GM04503 (cell line): ENCODE measurements at regions not wholly inside any gene's neighbourhood (a gene's known extent, or its start where the extent isn't known, plus 50 kb on each side); places are given as distances from the start of the nearest gene placed in this dataset.
A peak's percentile ranks its signal among the peaks of the same experiment; 100 is the strongest.

Source experiments
- DNase-seq: peaks from one replicate; pipeline ENCODE4 v3.0.0-alpha.2; 2012; ENCODE audit warnings: low read depth

DNA sequence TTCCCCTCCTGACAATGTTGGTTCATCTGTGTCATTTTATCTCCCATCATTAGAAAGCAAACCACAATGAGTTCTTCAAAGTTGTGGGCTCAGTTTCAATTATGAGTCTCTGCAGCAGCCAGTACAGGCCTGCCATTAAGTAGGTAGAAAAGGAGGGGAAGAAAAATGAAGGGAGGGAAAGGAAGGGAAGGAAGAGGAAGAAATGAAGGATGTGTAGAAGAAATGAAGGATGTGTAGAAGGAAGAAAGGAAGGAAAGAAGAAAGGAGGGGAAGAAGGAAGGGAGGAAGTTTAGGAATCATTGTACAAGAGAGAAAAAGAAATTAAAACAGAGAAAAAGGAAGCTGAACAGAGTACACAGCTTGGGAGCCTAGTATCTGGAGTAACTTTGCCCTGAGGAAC lies 498.3 kb upstream of the DAB1 start:
- DNase-seq, result no peak

DNA sequence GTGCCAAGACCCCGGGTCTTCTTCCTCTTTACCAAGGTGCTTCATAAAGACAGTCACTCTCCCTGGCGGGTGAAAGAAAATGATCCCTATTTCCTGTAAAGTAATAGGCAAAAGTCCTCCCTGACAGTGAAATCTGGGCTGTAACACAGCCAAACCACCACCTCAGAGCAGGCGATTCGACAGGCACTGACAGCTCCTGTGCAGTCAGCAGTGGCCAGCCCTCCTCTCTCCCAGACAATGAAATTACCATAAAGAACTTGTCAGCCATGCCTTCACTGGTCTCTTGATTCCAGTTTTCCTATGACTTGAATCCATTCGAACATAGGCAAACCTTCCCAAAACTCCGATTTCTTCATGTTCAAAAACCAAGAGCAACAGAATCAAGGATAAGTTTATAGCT lies 492.2 kb upstream of the DAB1 start:
- DNase-seq, result no peak

DNA sequence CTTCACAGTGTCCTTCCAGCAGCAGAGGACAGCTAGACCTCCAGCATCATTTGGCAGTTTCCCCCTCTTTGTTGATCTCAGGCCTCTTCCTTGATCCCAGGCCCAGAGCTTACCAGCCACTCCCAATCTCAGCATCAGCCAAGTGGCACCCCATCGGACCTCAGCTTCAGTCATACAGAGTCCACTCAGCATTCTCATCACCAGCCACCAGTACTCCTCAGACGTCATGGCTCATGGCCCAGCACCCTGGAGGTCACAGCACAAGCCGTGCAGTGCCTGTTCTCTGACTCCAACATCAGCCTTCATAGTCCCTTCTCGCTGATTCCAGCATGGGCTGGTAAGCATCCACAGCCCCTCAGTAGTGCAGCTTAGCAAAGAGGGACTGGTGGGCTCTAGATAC lies 487.6 kb upstream of the DAB1 start:
- no peak for DNase-seq

DNA sequence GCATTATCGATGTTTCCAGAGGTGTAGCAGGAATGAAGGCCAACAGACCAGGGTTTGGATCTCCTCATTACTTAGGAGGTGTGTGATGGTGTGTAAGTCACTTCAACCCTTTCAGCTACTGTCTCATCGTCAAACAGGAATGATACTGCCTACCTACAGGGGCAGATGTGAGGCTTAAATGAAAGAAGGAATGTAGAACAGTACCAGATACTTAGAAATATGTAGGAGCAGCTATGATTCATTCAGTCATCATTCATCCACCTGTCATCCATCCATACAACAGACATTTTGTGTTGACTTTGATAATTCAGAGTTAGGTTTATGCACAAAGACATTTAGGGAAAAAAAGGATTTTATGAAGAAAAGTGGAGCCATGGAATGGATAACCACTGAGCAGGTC lies 486.9 kb upstream of the DAB1 start:
- no peak for DNase-seq

DNA sequence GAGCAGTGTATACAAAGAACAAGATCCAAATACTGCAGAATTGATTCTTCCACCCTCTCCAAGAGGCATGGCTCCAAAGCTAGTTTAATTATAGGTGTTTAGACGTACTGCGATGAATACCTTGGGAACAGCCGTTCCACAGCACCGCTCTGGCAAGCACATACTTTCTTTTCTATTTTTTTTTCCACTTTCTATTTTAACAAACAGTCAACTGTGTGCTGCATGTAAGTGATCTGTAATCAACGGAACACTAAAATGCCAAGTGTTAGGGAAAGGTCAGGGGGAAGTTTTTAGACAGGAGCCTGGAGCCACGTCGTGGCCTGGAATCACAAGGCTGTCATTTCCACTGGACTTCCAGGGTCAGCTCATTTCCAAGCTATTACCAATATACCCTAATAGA lies 486.4 kb upstream of the DAB1 start:
- no peak for DNase-seq

DNA sequence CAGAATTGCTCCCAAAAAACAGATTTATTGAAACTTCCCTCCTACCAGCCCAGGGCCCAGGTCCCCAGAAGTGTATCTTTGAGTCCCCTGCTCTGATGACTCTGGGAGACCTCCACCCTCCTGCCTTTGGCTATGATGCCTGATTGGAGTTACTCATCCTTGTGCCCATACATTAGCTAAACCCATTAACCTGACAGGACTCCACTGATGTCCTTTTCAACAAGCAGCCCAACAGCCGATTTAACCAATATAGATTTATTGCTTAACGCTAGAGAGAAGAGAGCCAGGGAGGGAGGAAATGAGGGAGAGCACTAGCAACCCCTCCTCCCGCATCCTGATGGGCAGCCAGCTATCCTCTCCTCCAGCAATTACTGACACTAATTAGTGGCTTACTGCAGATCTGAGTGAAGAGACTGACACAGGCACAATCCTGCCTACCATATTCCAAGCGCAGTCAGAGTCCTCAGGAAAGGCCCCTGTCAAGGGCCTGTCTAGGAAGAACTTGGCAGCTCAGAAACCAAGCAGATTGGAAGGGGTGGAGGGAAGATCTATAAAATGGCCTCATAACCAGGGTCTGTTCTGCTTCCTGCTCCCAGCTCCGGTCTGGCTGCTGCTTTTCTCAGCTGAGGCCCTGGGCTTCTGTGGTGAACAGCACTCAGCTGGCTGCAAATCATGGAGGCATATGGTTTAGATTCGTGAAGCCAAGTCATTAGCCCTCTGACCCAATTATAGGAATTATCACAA lies 484.5 kb upstream of the DAB1 start:
- DNase-seq, result no peak

DNA sequence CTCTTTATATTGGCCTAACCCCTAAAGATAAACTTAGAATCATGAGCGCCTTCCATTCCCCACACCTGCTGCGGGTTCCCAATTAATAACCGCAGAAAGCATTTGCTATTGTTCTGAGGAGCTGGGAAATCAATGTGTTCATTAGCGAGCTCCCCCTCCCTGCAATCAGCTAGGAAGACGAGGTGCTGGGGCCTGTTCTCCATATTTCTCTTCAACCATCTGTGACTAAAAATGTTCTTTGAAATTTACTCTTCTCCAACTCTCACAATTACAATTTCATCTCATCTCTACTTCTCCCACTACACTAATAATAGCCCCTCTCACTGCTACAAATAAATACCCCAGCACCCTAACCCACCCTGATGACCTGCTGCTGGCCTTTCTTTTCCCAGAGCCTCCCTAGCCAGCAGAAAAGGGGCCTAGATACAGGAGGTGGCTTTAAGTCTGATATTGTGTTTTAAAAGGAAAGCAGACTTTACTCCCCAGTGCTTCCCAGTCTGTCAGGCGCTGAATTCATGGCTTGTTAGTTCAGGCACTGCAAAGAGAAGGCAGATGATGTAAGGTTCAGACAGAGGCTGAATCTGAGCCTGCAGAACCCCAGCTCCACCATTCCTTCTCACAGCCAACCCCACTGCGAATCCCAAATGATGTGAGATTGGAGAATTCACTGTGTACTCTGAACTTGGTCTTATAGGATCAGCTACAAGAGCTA lies 477.5 kb upstream of the DAB1 start:
- DNase-seq, result no peak

DNA sequence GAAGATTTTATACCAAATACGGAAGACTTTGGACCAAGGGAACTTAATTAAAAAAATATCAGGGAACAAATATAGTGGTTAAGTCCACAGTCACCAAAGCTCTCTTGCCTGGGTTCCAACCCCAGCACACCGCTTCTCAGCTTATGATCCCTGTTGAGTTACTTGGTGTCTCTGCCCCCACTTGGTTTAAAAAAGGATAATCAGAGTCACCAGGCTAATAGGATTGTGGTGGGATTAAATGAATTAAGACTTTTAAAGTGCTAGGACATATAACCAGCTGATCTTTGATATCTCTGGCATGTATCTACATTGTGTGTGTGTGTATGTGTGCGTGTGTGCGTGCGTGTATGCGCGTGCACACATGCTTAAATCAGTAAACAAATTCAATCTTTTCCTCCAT lies 474.7 kb upstream of the DAB1 start:
- DNase-seq, result no peak

DNA sequence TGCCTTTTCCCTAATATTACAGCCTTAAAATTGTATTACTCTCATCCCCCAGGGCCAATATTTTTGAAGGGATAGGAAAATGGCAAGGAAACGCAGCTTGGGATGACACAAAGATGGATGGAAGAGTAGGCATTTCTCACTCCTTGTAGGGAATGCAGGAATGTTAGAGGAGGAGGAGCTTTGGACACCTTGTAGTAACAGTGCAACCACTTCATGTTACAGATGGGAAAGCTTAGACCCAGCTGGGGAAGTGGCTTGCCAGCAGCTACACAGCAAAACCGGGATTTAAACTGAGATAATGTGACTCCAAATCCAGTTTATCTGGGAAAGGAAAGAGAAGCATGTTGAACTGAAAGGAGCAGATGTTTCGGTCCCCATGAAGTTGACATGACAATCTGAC lies 473.7 kb upstream of the DAB1 start:
- DNase-seq, result no peak

DNA sequence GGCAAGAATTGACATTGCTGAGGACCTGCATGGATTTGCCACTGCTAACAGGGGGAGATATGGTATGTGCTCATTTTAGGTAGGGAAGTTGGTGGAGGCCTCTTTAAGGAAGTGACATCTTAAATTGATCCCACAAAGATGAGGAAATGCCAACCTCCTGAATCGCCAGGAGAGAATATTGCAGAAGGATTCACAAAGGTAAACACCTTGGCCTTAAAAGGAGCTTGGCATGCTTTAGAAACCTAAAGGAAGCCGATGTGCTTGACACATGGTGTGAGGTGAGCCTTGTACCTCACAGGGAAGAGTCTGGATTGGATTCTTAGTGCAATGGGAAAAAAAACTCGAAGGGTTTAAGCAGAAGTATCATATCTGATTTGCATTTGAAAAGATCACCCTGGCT lies 470.5 kb upstream of the DAB1 start:
- DNase-seq, result no peak

DNA sequence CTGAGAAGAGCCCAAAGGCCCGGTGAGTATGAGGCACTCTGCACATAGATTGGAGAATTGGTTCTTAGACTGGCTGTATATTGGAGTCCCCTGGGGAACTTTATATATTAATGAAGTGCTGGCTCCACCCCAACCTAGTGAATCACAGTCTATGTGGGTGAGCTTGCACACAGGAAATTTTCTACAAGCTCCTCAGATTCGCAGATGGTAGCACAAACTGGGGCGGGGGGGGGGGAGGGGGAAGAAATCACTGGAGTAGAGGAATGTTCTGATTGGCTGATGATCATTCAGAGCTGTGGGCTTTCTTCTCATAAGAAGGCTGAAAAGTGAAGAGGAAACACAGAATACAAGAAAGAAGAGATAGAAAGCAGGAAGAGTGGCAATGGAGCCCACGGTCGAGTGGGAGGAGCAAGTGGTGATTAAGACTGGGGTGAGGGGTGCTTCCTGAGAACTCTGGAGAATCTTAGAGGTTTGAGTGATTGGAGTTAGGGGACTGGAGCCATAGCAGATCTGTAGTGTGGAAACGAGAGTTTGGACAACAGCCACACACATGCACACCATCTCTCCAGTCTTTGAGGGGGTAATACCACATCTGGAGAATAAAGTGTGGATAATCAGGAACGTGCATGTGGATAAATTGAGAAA lies 465.9 kb upstream of the DAB1 start:
- no peak for DNase-seq

DNA sequence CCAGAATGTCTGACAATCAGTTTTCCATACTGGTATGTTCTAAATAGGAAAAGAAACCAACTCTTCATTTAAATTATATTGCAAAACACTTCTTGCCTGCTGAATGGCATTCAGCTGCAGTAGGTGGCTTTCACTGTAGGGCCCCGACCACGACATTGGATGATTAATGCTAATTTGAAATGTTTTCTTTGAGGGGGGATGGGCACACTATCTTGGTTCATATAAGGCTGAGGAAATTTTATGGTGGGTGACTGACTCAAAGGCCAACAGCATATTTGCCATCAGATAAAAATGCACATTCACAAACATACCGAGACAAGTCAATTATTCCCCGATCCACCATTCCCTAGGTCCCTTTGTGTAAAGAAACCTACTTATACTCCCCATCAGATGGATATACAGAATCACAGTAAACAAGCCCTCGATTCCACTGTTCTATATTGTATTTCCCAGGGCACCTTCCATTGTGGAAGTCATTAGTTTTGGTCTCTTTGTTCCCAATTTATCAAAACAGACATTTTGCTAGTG lies 464.2 kb upstream of the DAB1 start:
- no peak for DNase-seq

DNA sequence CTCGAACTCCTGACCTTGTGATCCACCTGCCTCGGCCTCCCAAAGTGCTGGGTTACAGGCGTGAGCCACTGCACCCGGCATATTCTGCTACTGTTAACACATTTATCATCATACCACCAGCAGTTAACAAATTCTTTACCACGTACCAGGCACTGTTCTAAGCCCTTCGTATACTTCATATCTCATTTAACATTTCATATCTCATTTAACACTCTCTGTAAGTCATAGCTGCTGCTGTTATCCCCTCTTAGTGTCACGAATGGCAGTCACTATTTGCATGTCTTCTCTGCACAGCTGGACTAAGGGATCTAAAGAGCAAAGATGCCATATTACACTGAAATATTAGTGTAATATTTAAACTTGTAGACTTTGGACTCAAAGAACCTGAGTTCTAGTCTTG lies 462.5 kb upstream of the DAB1 start:
- DNase-seq, result no peak

DNA sequence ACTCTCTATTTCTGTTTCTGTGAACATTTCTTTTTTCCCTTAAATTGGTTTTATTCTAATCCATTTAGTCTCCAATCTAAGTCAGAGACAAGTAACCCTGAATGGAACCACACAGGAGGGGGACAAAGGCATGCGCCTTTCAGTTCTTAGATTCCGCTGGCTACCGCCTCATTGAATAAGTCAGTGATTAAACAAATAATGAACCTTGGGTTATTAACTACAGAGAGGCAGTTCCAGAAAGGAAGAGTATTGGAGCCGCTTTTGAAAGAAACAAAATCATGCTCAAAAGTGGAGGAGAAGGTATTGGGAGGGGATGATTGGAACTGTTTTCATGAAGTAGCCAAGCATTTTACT lies 459.8 kb upstream of the DAB1 start:
- DNase-seq, result no peak

DNA sequence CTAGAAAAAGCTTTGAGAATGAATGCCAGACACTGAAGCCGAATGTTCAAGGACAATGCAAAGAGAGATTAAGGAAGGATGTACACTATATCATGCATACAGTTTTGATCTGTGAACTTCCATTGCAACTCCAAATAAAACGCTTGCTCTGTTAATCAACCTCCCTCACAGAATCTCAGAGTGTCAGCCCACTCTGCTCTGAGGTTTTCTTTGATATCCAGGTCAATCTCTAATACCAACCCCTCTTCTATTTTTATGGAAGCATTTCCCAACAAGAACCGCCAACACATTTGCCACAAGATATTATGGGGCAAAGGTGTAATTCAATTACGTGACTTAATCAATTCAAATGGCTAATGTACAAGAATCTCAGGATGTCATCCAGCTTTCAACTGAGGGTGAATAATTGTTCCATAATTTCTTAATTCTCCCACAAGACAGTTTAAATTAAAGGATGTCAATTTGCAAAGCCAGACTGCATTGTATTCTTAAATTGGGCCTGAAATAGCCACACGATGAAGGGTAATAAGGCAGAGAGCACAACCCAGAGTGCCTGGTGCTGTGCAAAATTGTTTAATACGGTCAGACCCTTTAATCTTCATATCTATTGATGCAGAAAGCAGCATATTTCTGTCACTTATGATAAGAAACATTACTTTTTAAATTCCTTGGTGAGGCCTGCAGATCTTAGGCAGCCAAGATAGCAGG lies 459.2 kb upstream of the DAB1 start:
- no peak for DNase-seq

DNA sequence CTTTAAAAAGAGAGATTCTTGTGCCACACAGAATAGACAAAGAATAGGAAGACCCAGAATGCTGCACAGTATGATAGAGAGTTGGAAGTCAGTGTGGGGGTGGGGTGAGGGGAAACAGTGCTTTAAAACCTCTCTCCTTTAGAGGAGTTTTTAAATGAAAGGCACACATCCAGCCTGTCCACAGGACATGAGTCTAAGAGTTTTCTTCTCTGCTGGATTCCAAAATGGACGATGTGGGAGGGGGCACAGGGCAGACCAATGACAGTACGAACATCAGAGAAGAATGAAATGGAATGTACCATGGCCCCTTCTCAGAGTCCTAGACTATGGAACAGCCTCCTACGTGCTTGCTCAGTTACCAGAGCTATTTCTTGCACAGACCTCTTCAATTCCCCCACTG lies 458.2 kb upstream of the DAB1 start:
- DNase-seq, result no peak

DNA sequence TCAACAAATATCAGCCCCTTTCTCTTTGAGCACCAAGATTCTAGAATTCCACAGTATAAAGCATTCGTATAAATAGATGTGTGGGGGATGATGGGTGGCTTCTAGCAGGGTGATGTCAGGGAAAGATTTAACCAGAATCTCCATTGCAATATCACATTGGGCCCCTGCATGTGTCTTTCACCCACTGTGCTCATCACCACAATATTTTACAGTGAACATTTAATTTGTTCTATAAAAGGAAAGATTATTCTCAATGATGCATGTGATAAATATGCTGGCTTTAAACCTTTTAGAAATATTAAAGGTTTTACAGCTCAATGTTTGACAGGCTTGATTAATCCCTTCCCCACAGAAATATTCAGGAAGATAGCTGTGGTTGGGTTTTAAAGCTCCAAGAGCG lies 457.8 kb upstream of the DAB1 start:
- DNase-seq, result no peak

DNA sequence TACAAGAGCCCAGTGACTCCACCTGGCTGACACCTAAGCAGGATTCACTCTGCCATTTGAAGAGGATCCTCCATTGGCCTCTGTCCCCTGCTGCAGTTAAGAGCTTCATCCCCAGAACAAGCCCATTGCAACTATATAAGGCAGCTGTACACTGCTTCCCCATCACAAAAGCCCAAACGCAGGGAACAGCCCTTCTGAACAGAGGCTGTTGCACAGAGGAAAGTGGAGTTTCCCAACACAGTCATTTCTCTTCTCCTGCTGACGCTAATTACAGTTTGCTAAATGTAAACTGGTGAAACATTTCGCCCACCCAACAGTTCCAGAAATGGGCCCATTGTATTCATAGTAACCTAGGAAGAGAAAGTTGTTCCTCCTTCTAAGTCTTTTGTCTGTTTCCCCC lies 455.8 kb upstream of the DAB1 start:
- no peak for DNase-seq

DNA sequence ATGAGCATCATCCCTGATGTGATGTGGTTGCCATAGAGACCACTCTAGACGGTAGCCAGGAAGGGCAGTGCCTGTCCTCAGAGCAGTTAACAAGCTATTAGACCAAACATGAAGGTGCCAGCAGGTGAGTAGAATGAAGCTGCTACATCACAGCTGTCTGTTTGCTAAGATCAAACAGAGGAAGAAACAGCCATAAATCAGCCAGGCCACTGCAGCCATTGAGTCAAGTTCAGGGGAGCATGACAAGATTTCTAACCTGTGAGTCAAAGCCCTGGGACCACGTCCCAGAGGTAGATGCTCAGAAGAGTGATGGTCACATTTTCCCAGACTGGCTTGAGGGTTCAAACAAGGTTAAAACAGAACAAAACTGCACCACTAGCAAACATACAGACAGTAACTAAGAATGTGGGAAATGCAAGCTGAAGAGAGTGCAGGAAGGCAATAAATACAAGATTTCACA lies 450.6 kb upstream of the DAB1 start:
- peak; percentile 3 for DNase-seq

DNA sequence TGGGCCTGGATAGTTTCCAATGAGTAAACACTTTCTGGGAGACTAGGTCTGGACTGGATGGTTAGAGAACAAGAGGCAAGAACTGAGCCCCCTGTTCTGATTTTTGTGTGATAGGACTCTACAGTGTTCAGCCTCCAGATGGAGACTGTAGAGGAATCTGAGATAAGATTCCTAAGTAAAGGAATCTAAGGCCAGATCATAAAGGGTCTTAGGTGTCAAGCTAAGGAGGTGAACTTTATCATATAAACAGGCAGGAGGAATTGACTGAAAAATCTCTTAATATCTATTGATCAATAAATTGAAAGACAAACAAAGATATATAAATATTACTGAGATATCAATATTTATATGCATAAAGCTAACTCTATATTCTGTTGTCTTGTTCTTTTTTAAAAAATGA lies 449.1 kb upstream of the DAB1 start:
- DNase-seq, result no peak

DNA sequence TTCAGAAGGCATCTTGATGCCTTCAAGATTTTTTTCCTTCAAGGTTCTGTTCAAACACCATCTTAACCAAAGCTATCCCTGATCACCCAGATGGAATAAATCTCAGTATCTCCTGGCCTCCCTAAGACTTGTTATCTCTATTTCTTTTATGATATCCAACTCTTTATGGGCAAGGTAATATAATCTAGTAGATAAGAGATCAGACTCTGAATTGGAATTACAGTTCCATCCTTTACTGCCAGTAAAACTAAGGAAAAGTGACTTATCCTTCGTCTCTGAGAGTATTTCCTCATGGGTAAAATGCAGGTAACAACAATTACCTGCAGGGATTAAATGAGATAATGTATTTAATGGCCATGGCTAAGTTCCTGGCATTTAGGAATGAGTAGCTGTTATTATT lies 445.0 kb upstream of the DAB1 start:
- no peak for DNase-seq

DNA sequence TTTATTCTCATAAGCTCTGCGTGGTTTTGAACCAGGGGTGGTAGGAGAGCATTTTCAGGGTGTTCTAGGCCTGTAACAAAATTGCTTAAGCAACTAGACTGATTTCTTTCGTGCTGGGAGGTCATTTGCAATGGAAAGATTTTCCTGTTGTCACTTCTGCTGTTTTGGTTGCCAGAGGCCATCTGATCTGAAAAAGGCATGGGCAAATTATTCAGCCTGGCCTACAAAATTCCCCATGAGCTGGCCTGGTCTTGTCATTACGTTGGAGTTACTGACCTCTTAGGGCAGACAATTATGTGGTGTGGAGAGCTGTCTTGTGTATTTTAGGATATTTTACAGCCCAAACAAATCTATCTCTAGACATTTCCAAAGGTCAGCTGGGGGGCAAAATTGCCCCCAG lies 444.4 kb upstream of the DAB1 start:
- DNase-seq, result no peak

DNA sequence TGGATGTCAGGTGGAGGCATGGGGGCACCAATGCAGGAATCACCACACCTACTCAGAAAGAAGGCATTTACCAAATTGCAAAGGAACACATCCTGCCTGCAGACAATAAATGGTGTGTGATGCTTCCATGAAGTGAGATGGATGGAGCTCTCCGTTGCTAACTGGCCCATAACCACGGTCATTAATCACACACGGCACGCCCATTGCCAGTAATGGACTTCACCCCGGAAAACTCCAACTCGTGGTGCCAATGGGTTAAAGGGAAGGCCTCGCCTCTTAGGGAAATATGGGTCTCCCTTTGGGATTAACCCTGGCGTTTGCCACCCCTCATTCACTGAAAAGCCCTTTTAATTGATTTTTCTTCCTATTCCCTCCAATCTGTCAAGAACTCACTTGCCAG lies 443.1 kb upstream of the DAB1 start:
- DNase-seq, result no peak
